Thyroid gland (tissue), 4 donors: ENCODE measurements at regions not wholly inside any gene's neighbourhood (a gene's known extent, or its start where the extent isn't known, plus 50 kb on each side); places are given as distances from the start of the nearest gene placed in this dataset.
"Not testable (repeated sequence)": the region's sequence is repeated elsewhere in the genome, so short reads cannot be mapped to it uniquely, and the experiment has no call there.

Experiments used
- DNase-seq, 2 donors: peaks; one replicate each; pipeline ENCODE4 v3.0.0-alpha.2; 2019
- H3K27ac ChIP-seq, 3 donors: fragments of 200-600 bp; sonication (generic); 1 replicate in 2 of 3; 2 replicates in 1 of 3; pipeline ENCODE4 v1.5.1; 2016 to 2019; ENCODE audit warnings: mild to moderate bottlenecking in 1 of 3, moderate library complexity in 1 of 3
- H3K27me3 ChIP-seq: fragments of 200-600 bp; sonication (generic); one replicate; pipeline ENCODE4 v1.5.1; 2019
- H3K36me3 ChIP-seq, 2 donors: fragments of 200-600 bp; sonication (generic); one replicate each; pipeline ENCODE4 v1.5.1; 2016 to 2019
- H3K4me1 ChIP-seq, 2 donors: fragments of 200-600 bp; sonication (generic); one replicate each; pipeline ENCODE4 v1.5.1; 2017 to 2019
- H3K4me3 ChIP-seq, 3 donors: fragments of 200-600 bp; sonication (generic); replicated peaks in 1 of 3; 1 replicate in 2 of 3; 2 replicates in 1 of 3; pipeline ENCODE4 v1.5.1; 2016; ENCODE audit warnings: mild to moderate bottlenecking in 1 of 3
- H3K9me3 ChIP-seq: fragments of 200-600 bp; sonication (generic); one replicate; pipeline ENCODE4 v1.5.1; 2017
- POLR2A ChIP-seq, 2 donors: fragments of 450-650 bp; IDR thresholded peaks; one replicate each; pipeline ENCODE4 v1.6.1; 2017; ENCODE audit warnings: antibody characterized with exemption in 2 of 2, mild to moderate bottlenecking in 2 of 2, moderate library complexity in 1 of 2
- WGBS, 2 donors: methylation state at CpG; one replicate each; pipeline ENCODE4 v1.1.5; 2017; 5-methylcytosine and 5-hydroxymethylcytosine counted together
- intact Hi-C: fragments of 100-400 bp; cut with DNase I; formaldehyde crosslinking; loops from one replicate; pipeline ENCODE4 v1.15.1; 2023
- TF ChIP-seq, protein P1 (sequence below), 6 experiments: fragments of 200-600 bp in 3 of 6; fragments of 450-650 bp in 3 of 6; sonication (generic) in 3 of 6; IDR thresholded peaks; one replicate each; pipeline ENCODE4 v1.5.1; 2016 to 2019; ENCODE audit warnings: antibody characterized with exemption in 6 of 6, mild to moderate bottlenecking in 2 of 6, inconsistent platforms in 1 of 6, moderate library complexity in 1 of 6

- no peaks in the 10 kb centered on the region for H3K36me3 ChIP-seq
- no peak overlapping the region for H3K4me3 ChIP-seq
- H3K9me3 ChIP-seq, result no peaks in the 10 kb centered on the region
- intact Hi-C loops, result no loop called here
- no peaks in the 10 kb centered on the region for H3K4me1 ChIP-seq
- no peak for TF ChIP-seq POLR2A (IDR thresholded peaks at IDR 0.05)
- TF ChIP-seq, protein P1, sequence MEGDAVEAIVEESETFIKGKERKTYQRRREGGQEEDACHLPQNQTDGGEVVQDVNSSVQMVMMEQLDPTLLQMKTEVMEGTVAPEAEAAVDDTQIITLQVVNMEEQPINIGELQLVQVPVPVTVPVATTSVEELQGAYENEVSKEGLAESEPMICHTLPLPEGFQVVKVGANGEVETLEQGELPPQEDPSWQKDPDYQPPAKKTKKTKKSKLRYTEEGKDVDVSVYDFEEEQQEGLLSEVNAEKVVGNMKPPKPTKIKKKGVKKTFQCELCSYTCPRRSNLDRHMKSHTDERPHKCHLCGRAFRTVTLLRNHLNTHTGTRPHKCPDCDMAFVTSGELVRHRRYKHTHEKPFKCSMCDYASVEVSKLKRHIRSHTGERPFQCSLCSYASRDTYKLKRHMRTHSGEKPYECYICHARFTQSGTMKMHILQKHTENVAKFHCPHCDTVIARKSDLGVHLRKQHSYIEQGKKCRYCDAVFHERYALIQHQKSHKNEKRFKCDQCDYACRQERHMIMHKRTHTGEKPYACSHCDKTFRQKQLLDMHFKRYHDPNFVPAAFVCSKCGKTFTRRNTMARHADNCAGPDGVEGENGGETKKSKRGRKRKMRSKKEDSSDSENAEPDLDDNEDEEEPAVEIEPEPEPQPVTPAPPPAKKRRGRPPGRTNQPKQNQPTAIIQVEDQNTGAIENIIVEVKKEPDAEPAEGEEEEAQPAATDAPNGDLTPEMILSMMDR (IDR thresholded peaks at IDR 0.05), result no peak
- H3K27me3 ChIP-seq, result no peaks in the 10 kb centered on the region
- no peak for DNase-seq
- H3K27ac ChIP-seq, result no peak overlapping the region
- 93 to 94% methylated on average over 19 of the region's 19 CpGs for WGBS, 2 donors
Measured at GRCh38 chr10:124321433-124322089, 97.2 kb downstream of the OAT start.

DNA sequence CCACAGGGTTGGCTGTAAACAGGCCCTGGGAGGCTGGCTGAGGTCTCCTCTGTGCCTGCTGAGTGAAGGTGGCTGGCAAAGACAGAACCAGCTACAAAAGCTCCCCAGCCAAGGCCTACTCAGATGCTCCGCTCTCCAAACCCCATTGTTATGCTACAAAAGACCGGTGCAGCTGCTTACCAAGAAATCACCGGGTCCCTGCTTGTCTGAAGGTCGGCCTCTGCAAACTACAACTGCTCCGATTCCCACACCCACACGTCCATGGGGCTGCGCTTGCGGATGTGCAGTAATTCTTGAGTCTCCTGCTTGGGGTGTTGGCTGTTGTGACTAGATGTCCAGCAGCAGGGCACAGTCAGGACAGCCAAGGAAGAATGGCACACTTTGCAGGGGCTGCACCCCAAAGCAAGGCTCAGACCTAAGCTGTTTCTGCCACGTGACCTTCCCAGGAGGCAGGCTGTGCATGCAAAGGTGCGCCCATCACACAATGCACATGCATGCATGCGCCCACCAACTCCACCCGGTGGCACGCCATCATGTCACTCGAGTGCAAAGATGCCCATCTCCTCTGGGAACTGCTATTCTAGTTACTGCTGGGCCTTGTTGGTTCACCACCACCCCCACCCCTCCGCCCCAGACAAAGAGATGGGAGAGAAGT, 97.8 kb downstream of the OAT start:
- WGBS, 2 donors, result 94 to 96% methylated on average over 15 of the region's 15 CpGs
- H3K4me1 ChIP-seq, result no peaks in the 10 kb centered on the region
- DNase-seq, result no peak
- H3K4me3 ChIP-seq, result no peak overlapping the region
- TF ChIP-seq, protein P1 (IDR thresholded peaks at IDR 0.05), result no peak
- TF ChIP-seq POLR2A (IDR thresholded peaks at IDR 0.05), result no peak
- H3K27me3 ChIP-seq, result no peaks in the 10 kb centered on the region
- intact Hi-C loops, result no loop called here
- no peaks in the 10 kb centered on the region for H3K36me3 ChIP-seq
- H3K27ac ChIP-seq, result no peak overlapping the region
- H3K9me3 ChIP-seq, result no peaks in the 10 kb centered on the region

DNA sequence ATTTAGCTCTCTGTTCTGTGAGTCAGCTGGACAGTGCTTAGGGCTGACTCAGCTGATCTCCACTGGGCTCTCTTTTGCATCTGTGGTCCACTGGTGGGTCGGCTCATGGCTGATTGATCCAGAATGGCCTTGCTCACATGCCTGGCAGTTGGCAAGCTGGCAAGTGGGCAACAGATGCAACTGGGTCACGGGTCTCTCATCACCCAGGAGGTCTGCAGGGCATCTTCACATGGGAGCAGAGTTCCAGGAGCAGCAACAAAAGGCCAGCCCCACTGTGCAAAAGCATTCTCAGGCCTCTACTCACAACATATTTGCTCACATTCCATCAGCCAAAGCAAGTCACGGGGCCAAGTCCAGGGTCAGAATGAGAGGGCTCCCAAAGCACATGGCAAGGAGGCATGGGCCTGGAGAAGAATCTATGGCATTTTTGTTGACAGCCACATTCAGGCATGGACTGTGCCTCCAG, 98.8 kb downstream of the OAT start:
- DNase-seq, result no peak
- intact Hi-C loops, result no loop called here
- no peak overlapping the region for H3K4me3 ChIP-seq
- H3K36me3 ChIP-seq, result no peaks in the 10 kb centered on the region
- H3K4me1 ChIP-seq, result no peaks in the 10 kb centered on the region
- no peaks in the 10 kb centered on the region for H3K9me3 ChIP-seq
- no peak for TF ChIP-seq POLR2A (IDR thresholded peaks at IDR 0.05)
- TF ChIP-seq, protein P1 (IDR thresholded peaks at IDR 0.05), result no peak
- H3K27ac ChIP-seq, result no peak overlapping the region
- no peaks in the 10 kb centered on the region for H3K27me3 ChIP-seq
- 72 to 79% methylated on average over 2 of the region's 3 CpGs for WGBS, 2 donors

- H3K4me3 ChIP-seq, DNase-seq, H3K27me3 ChIP-seq, H3K36me3 ChIP-seq, intact Hi-C loops, H3K27ac ChIP-seq, H3K9me3 ChIP-seq, H3K4me1 ChIP-seq: not testable (repeated sequence)
Measured at GRCh38 chr10:124319520-124319919, 99.2 kb downstream of the OAT start.

- 89% methylated on average over 8 of the region's 8 CpGs for WGBS, 2 donors
- Histone ChIP-seq H3K4me3 (no peak overlapping the region), H3K9me3 (no peaks in the 10 kb centered on the region), H3K27me3 (no peaks in the 10 kb centered on the region), H3K4me1 (no peaks in the 10 kb centered on the region), H3K36me3 (no peaks in the 10 kb centered on the region), H3K27ac (no peak overlapping the region)
- no peak for TF ChIP-seq POLR2A (IDR thresholded peaks at IDR 0.05)
- TF ChIP-seq, protein P1 (IDR thresholded peaks at IDR 0.05), result no peak
- intact Hi-C loops, result no loop called here
- DNase-seq, result no peak
Measured at GRCh38 chr10:124318811-124319210, 99.9 kb downstream of the OAT start.
